SK-N-SH (cell line): ENCODE measurements at regions not wholly inside any gene's neighbourhood (a gene's known extent, or its start where the extent isn't known, plus 50 kb on each side); places are given as distances from the start of the nearest gene placed in this dataset.

ENCODE experiments used
- CTCF ChIA-PET: fragments of 300-600, 350-600 bp; formaldehyde crosslinking; extraction: SDS; loops from one replicate; lab custom pipeline; 2021; lab: Yijun Ruan, JAX
- POLR2A ChIA-PET: fragments of 350-600 bp; sonication (Branson Sonifier 250); formaldehyde crosslinking; extraction: SDS; loops from one replicate; lab custom pipeline; 2020; ENCODE audit warnings: antibody characterized with exemption, inconsistent platforms; lab: Yijun Ruan, JAX
- DNase-seq: peaks from one replicate; pipeline ENCODE4 v3.0.0; 2012
- H2AFZ ChIP-seq: fragments of 200-600 bp; sonication (generic); 2 replicates; pipeline ENCODE4 v1.8.1; 2016; ENCODE audit warnings: antibody characterized with exemption, mild to moderate bottlenecking, low read depth
- H3F3A ChIP-seq: fragments of 200-600 bp; sonication (generic); replicated peaks from 2 replicates; pipeline ENCODE3; 2016; ENCODE audit warnings: antibody characterized with exemption, mild to moderate bottlenecking; ENCODE audit not compliant: insufficient read depth
- H3K27ac ChIP-seq, 2 experiments: fragments of 200-500 bp in 1 of 2; fragments of 200-600 bp in 1 of 2; sonication (Bioruptor generic) in 1 of 2; sonication (generic), shearing (Covaris generic) in 1 of 2; 2 replicates each; pipeline versions ENCODE4 v1.5.1 to v1.6.1; 2014 to 2016; ENCODE audit warnings: low read depth in 2 of 2, inconsistent platforms in 1 of 2, low read length in 1 of 2, mild to moderate bottlenecking in 1 of 2, mixed read lengths in 1 of 2
- H3K27me3 ChIP-seq: fragments of 200-600 bp; sonication (generic), shearing (Covaris generic); 2 replicates; pipeline ENCODE4 v1.6.1; 2016; ENCODE audit warnings: mixed run types; ENCODE audit not compliant: insufficient read depth
- H3K36me3 ChIP-seq, 2 experiments: fragments of 200-500 bp in 1 of 2; fragments of 200-600 bp in 1 of 2; sonication (Bioruptor generic) in 1 of 2; sonication (generic) in 1 of 2; replicated peaks in 1 of 2; 2 replicates each; pipeline versions ENCODE3 to v1.5.1; 2014 to 2016; ENCODE audit warnings: low read length in 1 of 2, mild to moderate bottlenecking in 1 of 2; ENCODE audit not compliant: insufficient read depth in 2 of 2, control insufficient read depth in 1 of 2
- H3K4me1 ChIP-seq, 2 experiments: fragments of 200-500 bp in 1 of 2; fragments of 200-600 bp in 1 of 2; sonication (Bioruptor generic) in 1 of 2; sonication (generic), shearing (Covaris generic) in 1 of 2; 2 replicates each; pipeline versions ENCODE4 v1.5.1 to v1.6.1; 2014 to 2016; ENCODE audit warnings: low read depth in 1 of 2, low read length in 1 of 2, mixed run types in 1 of 2; ENCODE audit not compliant: insufficient read depth in 2 of 2, control insufficient read depth in 1 of 2
- H3K4me2 ChIP-seq: fragments of 200-600 bp; sonication (generic), shearing (Covaris generic); 2 replicates; pipeline ENCODE4 v1.6.1; 2017; ENCODE audit warnings: mixed run types
- H3K4me3 ChIP-seq, 2 experiments: fragments of 200-500 bp in 1 of 2; fragments of 200-600 bp in 1 of 2; sonication (Bioruptor generic) in 1 of 2; sonication (generic), shearing (Covaris generic) in 1 of 2; 2 replicates each; pipeline versions ENCODE4 v1.5.1 to v1.8.1; 2014 to 2016; ENCODE audit warnings: low read depth in 2 of 2, inconsistent platforms in 1 of 2, low read length in 1 of 2, mild to moderate bottlenecking in 1 of 2, mixed read lengths in 1 of 2, moderate library complexity in 1 of 2
- H3K79me2 ChIP-seq: fragments of 200-600 bp; sonication (generic); 2 replicates; pipeline ENCODE4 v1.8.1; 2017; ENCODE audit warnings: mild to moderate bottlenecking; ENCODE audit not compliant: insufficient read depth
- H3K9ac ChIP-seq: fragments of 200-600 bp; sonication (generic); 2 replicates; pipeline ENCODE4 v1.6.1; 2017; ENCODE audit warnings: mixed run types
- H3K9me2 ChIP-seq: fragments of 200-600 bp; sonication (generic); 2 replicates; pipeline ENCODE4 v1.6.1; 2017; ENCODE audit warnings: mixed run types
- H3K9me3 ChIP-seq: fragments of 200-600 bp; sonication (generic); 2 replicates; pipeline ENCODE4 v1.6.1; 2017; ENCODE audit warnings: mixed run types, mild to moderate bottlenecking, moderate library complexity
- H4K20me1 ChIP-seq: fragments of 200-600 bp; sonication (generic); 2 replicates; pipeline ENCODE4 v1.6.1; 2017; ENCODE audit warnings: mild to moderate bottlenecking, mixed run types; ENCODE audit not compliant: insufficient read depth
- CTCF ChIP-seq: fragments of 200-600 bp; sonication (generic); IDR thresholded peaks from 2 replicates; pipeline ENCODE4 v1.6.1; 2017; ENCODE audit warnings: antibody characterized with exemption, mild to moderate bottlenecking, moderate library complexity
- ELF1 ChIP-seq: IDR thresholded peaks from 2 replicates; pipeline ENCODE4 v1.4.0; 2012
- EZH2phosphoT487 ChIP-seq: fragments of 200-600 bp; sonication (generic); IDR thresholded peaks from 2 replicates; pipeline ENCODE4 v1.6.1; 2017; ENCODE audit warnings: low read depth, mixed run types, mild to moderate bottlenecking, antibody characterized with exemption, moderate library complexity, borderline replicate concordance
- FOSL2 ChIP-seq: IDR thresholded peaks from 2 replicates; pipeline ENCODE4 v1.4.0; 2012; ENCODE audit warnings: low read depth, mild to moderate bottlenecking, moderate library complexity, borderline replicate concordance
- FOXJ3 ChIP-seq: sonication (generic); formaldehyde crosslinking; IDR thresholded peaks from 2 replicates; pipeline ENCODE4 v1.5.1; 2020; ENCODE audit warnings: mild to moderate bottlenecking, missing genetic modification reagents
- IRF3 ChIP-seq: fragments of 150-350 bp; IDR thresholded peaks from 2 replicates; pipeline ENCODE4 v1.6.1; 2016; ENCODE audit warnings: mild to moderate bottlenecking, low read depth, low read length
- MEF2A ChIP-seq: IDR thresholded peaks from 2 replicates; pipeline ENCODE4 v1.4.0; 2012; ENCODE audit warnings: low read depth, borderline replicate concordance
- NFIC ChIP-seq: IDR thresholded peaks from 2 replicates; pipeline ENCODE4 v1.4.0; 2012; ENCODE audit warnings: borderline replicate concordance
- NRF1 ChIP-seq: IDR thresholded peaks from 2 replicates; pipeline ENCODE4 v1.6.1; 2012; ENCODE audit warnings: low read depth, mild to moderate bottlenecking, low read length
- POLR2AphosphoS5 ChIP-seq: IDR thresholded peaks from 2 replicates; pipeline ENCODE4 v1.6.1; 2012; ENCODE audit warnings: low read depth, low read length
- RAD21 ChIP-seq: IDR thresholded peaks from 2 replicates; pipeline ENCODE4 v1.6.1; 2012; ENCODE audit warnings: mild to moderate bottlenecking, low read length
- RFX5 ChIP-seq: IDR thresholded peaks from 2 replicates; pipeline ENCODE4 v1.6.1; 2012; ENCODE audit warnings: mild to moderate bottlenecking, improper control_type of control experiment, low read length
- SIN3A ChIP-seq: IDR thresholded peaks from 2 replicates; pipeline ENCODE4 v1.6.1; 2012; ENCODE audit warnings: low read depth, mild to moderate bottlenecking, low read length, moderate library complexity, borderline replicate concordance
- TAF1 ChIP-seq: IDR thresholded peaks from 2 replicates; pipeline ENCODE4 v1.6.1; 2012; ENCODE audit warnings: low read depth, mild to moderate bottlenecking, low read length, moderate library complexity, borderline replicate concordance
- TCF12 ChIP-seq: IDR thresholded peaks from 2 replicates; pipeline ENCODE4 v1.4.0; 2012
- USF1 ChIP-seq: IDR thresholded peaks from 2 replicates; pipeline ENCODE4 v1.4.0; 2012; ENCODE audit warnings: low read depth, borderline replicate concordance
- YY1 ChIP-seq: IDR thresholded peaks from 2 replicates; pipeline ENCODE4 v1.4.0; 2012; ENCODE audit warnings: low read depth, mild to moderate bottlenecking
- WGBS: methylation state at CpG from one replicate; pipeline ENCODE4 v1.1.6; 2017; ENCODE audit warnings: low lambda C conversion rate; 5-methylcytosine and 5-hydroxymethylcytosine counted together

- DNase-seq = no peak
- Histone ChIP-seq H3K79me2 (no peaks in the 10 kb centered on the region), H3K4me1 (peaks cover 0 to 7% of the 10 kb centered on the region in 2 experiments; a peak in 2 of 4 replicates), H3K9me3 (no peaks in the 10 kb centered on the region), H3K4me3 (no peak overlapping the region), H3K27me3 (no peaks in the 10 kb centered on the region), H3F3A (no peaks in the 10 kb centered on the region), H4K20me1 (no peaks in the 10 kb centered on the region), H3K9me2 (no peaks in the 10 kb centered on the region), H3K36me3 (no peaks in the 10 kb centered on the region), H3K4me2 (no peak overlapping the region), H3K27ac (no peak overlapping the region), H3K9ac (no peak overlapping the region), H2AFZ (no peak overlapping the region)
- ChIA-PET CTCF (no interaction called here), POLR2A (no interaction called here)
- TF ChIP-seq NRF1 (no peak), RAD21 (no peak), IRF3 (no peak), SIN3A (no peak), POLR2AphosphoS5 (no peak), CTCF (no peak), MEF2A (no peak), ELF1 (no peak), FOSL2 (no peak), EZH2phosphoT487 (no peak), TCF12 (no peak)
- 47% methylated on average over 4 of the region's 4 CpGs for WGBS
These were observed 159.5 kb upstream of the BLID start for GRCh38 chr11:122275508-122275907.

- Histone ChIP-seq H3K79me2 (no peaks in the 10 kb centered on the region), H3K4me2 (no peak overlapping the region), H3K36me3 (no peaks in the 10 kb centered on the region), H3K4me1 (peaks cover 0 to 7% of the 10 kb centered on the region in 2 experiments; a peak in 2 of 4 replicates), H3K9ac (no peak overlapping the region), H3F3A (no peaks in the 10 kb centered on the region), H3K9me2 (no peaks in the 10 kb centered on the region), H3K27ac (no peak overlapping the region), H3K27me3 (no peaks in the 10 kb centered on the region), H4K20me1 (no peaks in the 10 kb centered on the region), H3K4me3 (no peak overlapping the region), H2AFZ (no peak overlapping the region), H3K9me3 (no peaks in the 10 kb centered on the region)
- WGBS = 81% methylated on average over 3 of the region's 3 CpGs
- CTCF ChIA-PET = interaction anchor here (1.4 kb wide), 1 partner anchor 307 kb away, joined by 4 read pairs; no protein-coding TSS in a partner anchor
- DNase-seq = no peak
- no peak for TF ChIP-seq SIN3A
- no peak for TF ChIP-seq USF1
- TF ChIP-seq YY1 = no peak
- no peak for TF ChIP-seq TAF1
- TF ChIP-seq FOXJ3 = no peak
- TF ChIP-seq NFIC = no peak
- no peak for TF ChIP-seq RFX5
- POLR2A ChIA-PET = no interaction called here
These were observed 157.6 kb upstream of the BLID start for GRCh38 chr11:122273476-122274191.
